GM12874 (cell line): ENCODE measurements at regions not wholly inside any gene's neighbourhood (a gene's known extent, or its start where the extent isn't known, plus 50 kb on each side); places are given as distances from the start of the nearest gene placed in this dataset.

ENCODE experiments used
- CTCF ChIP-seq: IDR thresholded peaks from 2 replicates; pipeline ENCODE4 v1.5.1; 2011; ENCODE audit warnings: low read depth, mild to moderate bottlenecking, control low read depth, low read length, moderate library complexity; ENCODE audit not compliant: insufficient read depth

GRCh38 chr11:71112454-71112853 lies 139.9 kb downstream of the SHANK2 start:
- no peak for TF ChIP-seq CTCF

GRCh38 chr11:71109586-71109985 lies 142.8 kb downstream of the SHANK2 start:
- TF ChIP-seq CTCF: no peak

GRCh38 chr11:71109186-71109585 lies 143.2 kb downstream of the SHANK2 start:
- no peak for TF ChIP-seq CTCF

GRCh38 chr11:71108013-71108865 lies 144.1 kb downstream of the SHANK2 start:
- TF ChIP-seq CTCF: no peak

- TF ChIP-seq CTCF: no peak
Measured at GRCh38 chr11:71106671-71107070, 145.7 kb downstream of the SHANK2 start.

- TF ChIP-seq CTCF: no peak
Measured at GRCh38 chr11:71103266-71103665, 149.1 kb downstream of the SHANK2 start.

GRCh38 chr11:71102251-71102995 lies 150.0 kb downstream of the SHANK2 start:
- no peak for TF ChIP-seq CTCF
